Parathyroid adenoma (tissue), 2 donors: ENCODE measurements at regions not wholly inside any gene's neighbourhood (a gene's known extent, or its start where the extent isn't known, plus 50 kb on each side); places are given as distances from the start of the nearest gene placed in this dataset.

Source experiments
- H2AFZ ChIP-seq: fragments of 300-600 bp; sonication (generic); one replicate; pipeline ENCODE4 v1.7.0; 2017; ENCODE audit warnings: antibody characterized with exemption, mild to moderate bottlenecking
- H3K27ac ChIP-seq: fragments of 300-600 bp; sonication (generic); one replicate; pipeline ENCODE4 v1.7.0; 2017
- H3K27me3 ChIP-seq: fragments of 300-600 bp; sonication (generic); one replicate; pipeline ENCODE4 v1.7.0; 2017; ENCODE audit warnings: low read length; ENCODE audit not compliant: control insufficient read depth, insufficient read depth
- H3K36me3 ChIP-seq: fragments of 300-600 bp; sonication (generic); one replicate; pipeline ENCODE4 v1.7.0; 2017; ENCODE audit warnings: low read length; ENCODE audit not compliant: control insufficient read depth, insufficient read depth
- H3K4me1 ChIP-seq: fragments of 300-600 bp; sonication (generic); one replicate; pipeline ENCODE4 v1.7.0; 2017; ENCODE audit warnings: control low read depth
- H3K4me2 ChIP-seq: fragments of 300-600 bp; sonication (generic); one replicate; pipeline ENCODE4 v1.7.0; 2017; ENCODE audit warnings: low read length
- H3K4me3 ChIP-seq: fragments of 300-600 bp; sonication (generic); one replicate; pipeline ENCODE4 v1.7.0; 2017; ENCODE audit warnings: low read depth, low read length
- H3K79me2 ChIP-seq: fragments of 300-600 bp; sonication (generic); one replicate; pipeline ENCODE4 v1.7.0; 2017; ENCODE audit warnings: control low read depth
- H3K9ac ChIP-seq: fragments of 300-600 bp; sonication (generic); one replicate; pipeline ENCODE4 v1.7.0; 2017; ENCODE audit warnings: mild to moderate bottlenecking
- H3K9me3 ChIP-seq: fragments of 300-600 bp; sonication (generic); one replicate; pipeline ENCODE4 v1.7.0; 2017; ENCODE audit warnings: low read length; ENCODE audit not compliant: control insufficient read depth
- TF ChIP-seq, protein P1 (sequence below): fragments of 300-600 bp; sonication (generic); IDR thresholded peaks from one replicate; pipeline ENCODE4 v1.7.0; 2017; ENCODE audit warnings: antibody characterized with exemption, mild to moderate bottlenecking
- donor health status: primary hyperparathyroidism.

DNA sequence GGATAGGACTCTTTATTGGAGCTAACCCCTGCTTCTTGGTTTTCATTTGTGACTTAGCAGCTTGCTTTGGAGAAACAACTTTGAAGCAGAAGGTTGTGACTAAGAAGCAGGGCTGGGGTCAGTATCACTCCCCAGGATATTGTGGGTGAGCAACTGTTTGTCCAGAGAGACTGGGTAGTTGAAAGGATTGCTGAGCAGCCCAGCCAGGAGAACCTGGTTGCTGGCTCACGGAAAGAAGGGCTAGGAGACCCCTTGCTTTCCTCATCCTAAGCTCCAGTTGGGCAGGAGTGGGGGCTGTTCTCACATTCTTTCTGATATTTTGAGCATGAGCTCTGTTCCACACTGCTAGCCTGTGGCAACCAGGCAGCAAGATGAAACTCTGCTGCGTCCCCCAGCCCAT, 151.2 kb downstream of the CBLN1 start:
- Histone ChIP-seq H3K4me1 (no peaks in the 10 kb centered on the region), H3K4me3 (no peak overlapping the region), H3K9me3 (no peaks in the 10 kb centered on the region), H3K27me3 (no peaks in the 10 kb centered on the region), H3K36me3 (no peaks in the 10 kb centered on the region), H3K9ac (no peak overlapping the region), H3K79me2 (no peaks in the 10 kb centered on the region), H3K27ac (no peak overlapping the region), H2AFZ (no peak overlapping the region), H3K4me2 (no peak overlapping the region)
- TF ChIP-seq, protein P1, sequence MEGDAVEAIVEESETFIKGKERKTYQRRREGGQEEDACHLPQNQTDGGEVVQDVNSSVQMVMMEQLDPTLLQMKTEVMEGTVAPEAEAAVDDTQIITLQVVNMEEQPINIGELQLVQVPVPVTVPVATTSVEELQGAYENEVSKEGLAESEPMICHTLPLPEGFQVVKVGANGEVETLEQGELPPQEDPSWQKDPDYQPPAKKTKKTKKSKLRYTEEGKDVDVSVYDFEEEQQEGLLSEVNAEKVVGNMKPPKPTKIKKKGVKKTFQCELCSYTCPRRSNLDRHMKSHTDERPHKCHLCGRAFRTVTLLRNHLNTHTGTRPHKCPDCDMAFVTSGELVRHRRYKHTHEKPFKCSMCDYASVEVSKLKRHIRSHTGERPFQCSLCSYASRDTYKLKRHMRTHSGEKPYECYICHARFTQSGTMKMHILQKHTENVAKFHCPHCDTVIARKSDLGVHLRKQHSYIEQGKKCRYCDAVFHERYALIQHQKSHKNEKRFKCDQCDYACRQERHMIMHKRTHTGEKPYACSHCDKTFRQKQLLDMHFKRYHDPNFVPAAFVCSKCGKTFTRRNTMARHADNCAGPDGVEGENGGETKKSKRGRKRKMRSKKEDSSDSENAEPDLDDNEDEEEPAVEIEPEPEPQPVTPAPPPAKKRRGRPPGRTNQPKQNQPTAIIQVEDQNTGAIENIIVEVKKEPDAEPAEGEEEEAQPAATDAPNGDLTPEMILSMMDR, result no peak

DNA sequence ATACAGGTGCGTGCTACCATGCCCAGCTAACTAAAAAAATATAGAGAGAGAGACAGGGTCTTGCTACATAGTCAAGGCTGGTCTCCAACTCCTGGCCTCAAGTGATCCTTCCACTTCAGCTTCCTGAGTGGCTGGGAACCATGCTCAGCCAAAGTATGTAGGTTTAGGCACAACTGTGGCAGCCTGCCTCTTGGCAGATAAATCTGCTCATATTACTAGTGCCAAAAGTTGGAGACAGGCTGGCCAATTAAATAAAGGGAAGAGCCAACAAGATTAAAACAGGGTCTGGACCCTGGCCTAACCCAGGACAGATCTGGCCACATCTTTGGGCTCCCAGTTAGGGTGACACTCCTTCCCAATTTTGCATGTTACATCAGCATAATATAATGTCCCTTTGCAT, 151.7 kb downstream of the CBLN1 start:
- Histone ChIP-seq H3K27ac (no peak overlapping the region), H3K9ac (no peak overlapping the region), H3K27me3 (no peaks in the 10 kb centered on the region), H3K79me2 (no peaks in the 10 kb centered on the region), H2AFZ (no peak overlapping the region), H3K4me3 (no peak overlapping the region), H3K4me1 (no peaks in the 10 kb centered on the region), H3K36me3 (no peaks in the 10 kb centered on the region), H3K9me3 (no peaks in the 10 kb centered on the region), H3K4me2 (no peak overlapping the region)
- TF ChIP-seq, protein P1, result no peak

DNA sequence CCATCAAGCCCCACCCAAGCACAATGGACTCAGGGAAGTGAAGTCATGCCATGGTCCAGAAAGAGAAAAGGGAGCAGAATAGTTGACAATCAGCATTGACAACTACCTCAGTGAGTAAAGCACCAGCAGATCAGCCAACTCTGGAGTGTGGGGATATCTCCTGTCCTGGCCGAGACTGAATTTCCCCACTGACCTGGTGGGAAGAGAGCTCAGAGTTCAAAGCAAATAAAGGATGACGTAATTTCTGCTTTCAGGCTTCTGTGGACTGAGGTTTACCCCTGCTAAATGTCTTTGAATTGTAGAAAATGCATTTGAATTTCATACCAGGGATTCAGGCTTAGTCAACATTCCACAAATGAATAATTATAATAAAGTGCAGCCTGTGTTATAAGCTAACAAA, 152.9 kb downstream of the CBLN1 start:
- TF ChIP-seq, protein P1, result no peak
- Histone ChIP-seq H3K27me3 (no peaks in the 10 kb centered on the region), H3K36me3 (no peaks in the 10 kb centered on the region), H2AFZ (no peak overlapping the region), H3K79me2 (no peaks in the 10 kb centered on the region), H3K9me3 (no peaks in the 10 kb centered on the region), H3K4me2 (no peak overlapping the region), H3K4me1 (no peaks in the 10 kb centered on the region), H3K9ac (no peak overlapping the region), H3K4me3 (no peak overlapping the region), H3K27ac (no peak overlapping the region)

DNA sequence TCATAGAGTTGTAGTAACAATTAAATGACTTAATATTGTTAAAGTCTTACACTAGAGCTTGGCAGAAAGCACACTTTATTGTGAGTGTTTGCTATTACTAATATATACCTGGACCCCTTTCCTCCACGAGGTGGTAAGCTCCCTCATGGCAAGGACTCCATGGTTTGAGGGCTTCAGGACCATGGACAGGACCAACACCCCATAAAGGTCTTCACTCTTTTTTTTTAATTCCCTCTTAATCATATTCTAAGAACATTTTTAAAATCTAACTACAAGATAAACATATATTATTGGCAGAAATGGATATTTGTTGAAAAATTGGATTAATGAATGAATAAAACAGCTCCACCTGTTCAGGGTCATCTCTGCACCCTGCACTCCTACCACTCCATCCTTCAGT, 154.5 kb downstream of the CBLN1 start:
- Histone ChIP-seq H3K27ac (no peak overlapping the region), H3K36me3 (no peaks in the 10 kb centered on the region), H3K79me2 (no peaks in the 10 kb centered on the region), H3K4me1 (no peaks in the 10 kb centered on the region), H2AFZ (no peak overlapping the region), H3K27me3 (no peaks in the 10 kb centered on the region), H3K9me3 (no peaks in the 10 kb centered on the region), H3K9ac (no peak overlapping the region), H3K4me3 (no peak overlapping the region), H3K4me2 (no peak overlapping the region)
- TF ChIP-seq, protein P1, result no peak

DNA sequence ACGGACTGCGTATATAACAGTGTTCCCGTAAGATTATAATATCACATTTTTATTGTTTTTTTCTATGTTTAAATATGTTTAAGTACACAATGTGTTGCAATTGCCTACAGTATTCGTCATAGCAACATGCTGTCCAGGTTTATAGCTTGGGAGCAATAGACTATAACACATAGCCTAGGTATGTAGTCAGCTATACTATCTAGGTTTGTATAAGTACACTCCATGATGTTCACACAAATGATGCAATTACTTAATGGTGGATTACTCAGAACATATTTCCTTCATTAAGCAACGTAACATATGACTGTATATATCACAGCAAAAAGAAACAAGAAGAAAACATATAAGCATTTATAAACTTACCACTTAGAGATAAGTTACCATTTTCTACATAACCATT, 160.0 kb downstream of the CBLN1 start:
- Histone ChIP-seq H3K4me3 (no peak overlapping the region), H3K9me3 (no peaks in the 10 kb centered on the region), H3K27ac (no peak overlapping the region), H3K4me2 (no peak overlapping the region), H3K79me2 (no peaks in the 10 kb centered on the region), H2AFZ (no peak overlapping the region), H3K9ac (no peak overlapping the region), H3K36me3 (no peaks in the 10 kb centered on the region), H3K27me3 (no peaks in the 10 kb centered on the region), H3K4me1 (no peaks in the 10 kb centered on the region)
- TF ChIP-seq, protein P1, result no peak
